ENCODE measurements at regions not wholly inside any gene's neighbourhood (a gene's known extent, or its start where the extent isn't known, plus 50 kb on each side); places are given as distances from the start of the nearest gene placed in this dataset.

- DNase-seq, result no peak
These were observed 518.5 kb downstream of the NR2F1-AS1 start for GRCh38 chr5:93062548-93062947.

GRCh38 chr5:93058309-93058708 lies 522.7 kb downstream of the NR2F1-AS1 start:
- no peak for DNase-seq

- no peak for DNase-seq
These were observed 523.7 kb downstream of the NR2F1-AS1 start for GRCh38 chr5:93057311-93057710.

- no peak for DNase-seq
These were observed 525.0 kb downstream of the NR2F1-AS1 start for GRCh38 chr5:93055971-93056370.

GRCh38 chr5:93055561-93055960 lies 525.5 kb downstream of the NR2F1-AS1 start:
- DNase-seq, result no peak

GRCh38 chr5:93054424-93055163 lies 526.4 kb downstream of the NR2F1-AS1 start:
- no peak for DNase-seq

- no peak for DNase-seq
These were observed 527.2 kb downstream of the NR2F1-AS1 start for GRCh38 chr5:93053825-93054224.

GRCh38 chr5:93048858-93049257 lies 532.2 kb downstream of the NR2F1-AS1 start:
- no peak for DNase-seq

- no peak for DNase-seq
These were observed 536.0 kb downstream of the NR2F1-AS1 start for GRCh38 chr5:93044859-93045666.

- DNase-seq, result no peak
These were observed 541.1 kb downstream of the NR2F1-AS1 start for GRCh38 chr5:93039888-93040287.

- DNase-seq, result peak in 2 of 3 donors; percentile 5 to 14
These were observed 546.1 kb downstream of the NR2F1-AS1 start for GRCh38 chr5:93034621-93035590.

GRCh38 chr5:93022796-93023447 lies 558.1 kb downstream of the NR2F1-AS1 start:
- DNase-seq, result no peak

- DNase-seq, result no peak
These were observed 558.8 kb downstream of the NR2F1-AS1 start for GRCh38 chr5:93022211-93022610.

GRCh38 chr5:93019896-93020295 lies 561.1 kb downstream of the NR2F1-AS1 start:
- no peak for DNase-seq

- DNase-seq, result peak in 1 of 3 donors; percentile 12
These were observed 562.6 kb downstream of the NR2F1-AS1 start for GRCh38 chr5:93018461-93018860.

- peak in 1 of 3 donors; percentile 38 for DNase-seq
These were observed 563.2 kb downstream of the NR2F1-AS1 start for GRCh38 chr5:93017849-93018248.

- DNase-seq, result no peak
These were observed 563.6 kb downstream of the NR2F1-AS1 start for GRCh38 chr5:93017376-93017775.

GRCh38 chr5:93010616-93011015 lies 570.4 kb downstream of the NR2F1-AS1 start:
- peak in 1 of 3 donors; percentile 47 for DNase-seq

GRCh38 chr5:93010037-93010436 lies 571.0 kb downstream of the NR2F1-AS1 start:
- no peak for DNase-seq

- DNase-seq, result no peak
These were observed 572.4 kb downstream of the NR2F1-AS1 start for GRCh38 chr5:93008502-93009207.

- no peak for DNase-seq
These were observed 574.1 kb downstream of the NR2F1-AS1 start for GRCh38 chr5:93006915-93007314.

Data from muscle of back (tissue), 3 donors.